Ovary (tissue), 7 donors: ENCODE measurements at regions not wholly inside any gene's neighbourhood (a gene's known extent, or its start where the extent isn't known, plus 50 kb on each side); places are given as distances from the start of the nearest gene placed in this dataset.

Experiments used
- DNase-seq, 5 donors: peaks; one replicate each; pipeline ENCODE4 v3.0.0-alpha.2; 2019 to 2020
- H3K27ac ChIP-seq, 2 donors: fragments of 200-600 bp; one replicate each; pipeline versions ENCODE4 v1.5.1 to v1.8.0; 2019 to 2022
- H3K27me3 ChIP-seq: fragments of 200-600 bp; one replicate; pipeline ENCODE4 v1.8.0; 2022
- H3K36me3 ChIP-seq: fragments of 200-600 bp; sonication (generic); one replicate; pipeline ENCODE4 v1.5.1; 2019
- H3K4me1 ChIP-seq: one replicate; pipeline ENCODE4 v1.8.1; 2013; ENCODE audit warnings: mild to moderate bottlenecking, moderate library complexity; ENCODE audit not compliant: insufficient read depth
- H3K4me3 ChIP-seq: fragments of 200-600 bp; sonication (generic); one replicate; pipeline ENCODE4 v1.5.1; 2017
- H3K9me3 ChIP-seq, 2 donors: fragments of 200-600 bp in 1 of 2; sonication (generic) in 1 of 2; one replicate each; pipeline versions ENCODE4 v1.5.1 to v1.8.1; 2013 to 2019; ENCODE audit warnings: mild to moderate bottlenecking in 1 of 2, moderate library complexity in 1 of 2
- CTCF ChIP-seq, 3 donors: fragments of 450-650 bp in 2 of 3; fragments of 200-600 bp in 1 of 3; IDR thresholded peaks; one replicate each; pipeline versions ENCODE4 v1.5.1 to v1.8.0; 2016 to 2022; ENCODE audit warnings: antibody characterized with exemption in 3 of 3, mild to moderate bottlenecking in 1 of 3
- EP300 ChIP-seq: sonication (generic); formaldehyde crosslinking; IDR thresholded peaks from one replicate; pipeline ENCODE4 v1.6.1; 2017; ENCODE audit warnings: antibody characterized with exemption
- POLR2A ChIP-seq: fragments of 450-650 bp; IDR thresholded peaks from one replicate; pipeline ENCODE4 v1.6.1; 2017; ENCODE audit warnings: antibody characterized with exemption, mild to moderate bottlenecking, moderate library complexity
- WGBS, 3 donors: extraction: QIAGEN DNeasy Blood & Tissue Kit in 1 of 3; methylation state at CpG; one replicate each; pipeline versions ENCODE4 v1.1.5 to v1.1.7; 2013 to 2017; 5-methylcytosine and 5-hydroxymethylcytosine counted together
- intact Hi-C, 4 donors: fragments of 100-400 bp; cut with DNase I; formaldehyde crosslinking; loops; one replicate each; pipeline versions ENCODE4 v1.11.0 to v1.15.1; 2022 to 2023
- donor health status: DM: no; HTN: no; CAD: no; lungs with moderate emphysema.
- donor health status: DM: no; HTN: no; CAD: no.
- donor health status: Bipolar disorder and iron deficiency.
- donor health status: DM: no; HTN: no; CAD: no.
- donor health status: DM: yes; HTN: yes; CAD: no.

GRCh38 chr6:40928307-40928706 is 110.7 kb downstream of the UNC5CL start:
- Histone ChIP-seq H3K9me3 (no peaks in the 10 kb centered on the region), H3K27ac (no peak overlapping the region), H3K27me3 (no peaks in the 10 kb centered on the region), H3K36me3 (no peaks in the 10 kb centered on the region), H3K4me3 (no peak overlapping the region), H3K4me1 (no peaks in the 10 kb centered on the region)
- DNase-seq = no peak
- no peak for TF ChIP-seq CTCF (IDR thresholded peaks at IDR 0.05)
- TF ChIP-seq EP300 = no peak
- WGBS, 3 donors = 88 to 94% (median 91%) methylated on average over 1 of the region's 1 CpG
- intact Hi-C loops = no loop called here

DNA sequence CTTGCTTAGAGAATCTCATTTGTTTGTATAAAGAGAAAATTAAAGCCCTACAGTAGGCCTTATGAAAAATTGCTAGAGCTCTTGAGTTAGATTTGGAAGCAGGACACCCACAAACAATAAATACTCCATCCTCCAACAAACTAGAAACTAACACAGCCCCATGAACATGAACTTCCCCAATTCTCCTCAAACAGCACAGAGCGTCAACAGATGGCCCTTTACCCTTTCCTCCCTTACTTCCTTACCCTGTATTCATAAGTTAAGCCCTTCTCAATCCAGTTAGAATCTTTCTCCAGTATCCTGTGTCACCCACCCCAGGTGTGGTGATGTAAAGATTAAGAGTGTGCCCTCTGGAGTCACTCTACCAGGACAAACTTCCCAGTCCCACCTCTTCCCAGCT is 113.7 kb downstream of the UNC5CL start:
- TF ChIP-seq EP300 (no peak), POLR2A (no peak), CTCF (IDR thresholded peaks at IDR 0.05) (no peak)
- Histone ChIP-seq H3K27ac (no peak overlapping the region), H3K4me1 (no peaks in the 10 kb centered on the region), H3K9me3 (no peaks in the 10 kb centered on the region), H3K4me3 (no peak overlapping the region), H3K27me3 (no peaks in the 10 kb centered on the region), H3K36me3 (no peaks in the 10 kb centered on the region)
- DNase-seq = no peak
- WGBS, 3 donors = 89 to 96% (median 92%) methylated on average over 1 of the region's 1 CpG
- intact Hi-C loops = no loop called here

GRCh38 chr6:40924839-40925238 is 114.2 kb downstream of the UNC5CL start:
- 82 to 87% (median 87%) methylated on average over 7 of the region's 7 CpGs for WGBS, 3 donors
- Histone ChIP-seq H3K4me3 (no peak overlapping the region), H3K4me1 (no peaks in the 10 kb centered on the region), H3K27me3 (no peaks in the 10 kb centered on the region), H3K9me3 (no peaks in the 10 kb centered on the region), H3K27ac (no peak overlapping the region), H3K36me3 (no peaks in the 10 kb centered on the region)
- intact Hi-C loops = no loop called here
- no peak for DNase-seq
- TF ChIP-seq EP300 = no peak
- TF ChIP-seq POLR2A = no peak
- no peak for TF ChIP-seq CTCF (IDR thresholded peaks at IDR 0.05)

GRCh38 chr6:40923880-40924279 is 115.1 kb downstream of the UNC5CL start:
- no peaks in the 10 kb centered on the region for H3K27me3 ChIP-seq
- DNase-seq = no peak
- no peak overlapping the region for H3K27ac ChIP-seq
- no peaks in the 10 kb centered on the region for H3K9me3 ChIP-seq
- 75 to 92% (median 89%) methylated on average over 2 of the region's 2 CpGs for WGBS, 3 donors
- no peaks in the 10 kb centered on the region for H3K36me3 ChIP-seq
- intact Hi-C loops = no loop called here
- TF ChIP-seq EP300 (no peak), POLR2A (no peak), CTCF (IDR thresholded peaks at IDR 0.05) (no peak)
- no peak overlapping the region for H3K4me3 ChIP-seq
- H3K4me1 ChIP-seq = no peaks in the 10 kb centered on the region

GRCh38 chr6:40923326-40923725 is 115.7 kb downstream of the UNC5CL start:
- 90 to 100% (median 98%) methylated on average over 4 of the region's 4 CpGs for WGBS, 3 donors
- no peaks in the 10 kb centered on the region for H3K4me1 ChIP-seq
- no peak overlapping the region for H3K27ac ChIP-seq
- no peak for TF ChIP-seq EP300
- no peak for TF ChIP-seq POLR2A
- no peak for TF ChIP-seq CTCF (IDR thresholded peaks at IDR 0.05)
- intact Hi-C loops = no loop called here
- no peaks in the 10 kb centered on the region for H3K36me3 ChIP-seq
- H3K9me3 ChIP-seq = no peaks in the 10 kb centered on the region
- DNase-seq = no peak
- H3K27me3 ChIP-seq = no peaks in the 10 kb centered on the region
- no peak overlapping the region for H3K4me3 ChIP-seq
